Suprapubic skin (tissue), 4 donors: ENCODE measurements at regions not wholly inside any gene's neighbourhood (a gene's known extent, or its start where the extent isn't known, plus 50 kb on each side); places are given as distances from the start of the nearest gene placed in this dataset.
"Not testable (repeated sequence)": the region's sequence is repeated elsewhere in the genome, so short reads cannot be mapped to it uniquely, and the experiment has no call there.

Experiments
- EP300 ChIP-seq: sonication (generic); formaldehyde crosslinking; IDR thresholded peaks from one replicate; pipeline ENCODE4 v1.6.1; 2017; ENCODE audit warnings: antibody characterized with exemption
- POLR2A ChIP-seq, 2 donors: fragments of 450-650 bp; IDR thresholded peaks; one replicate each; pipeline ENCODE4 v1.6.1; 2017; ENCODE audit warnings: antibody characterized with exemption in 2 of 2, mild to moderate bottlenecking in 2 of 2, moderate library complexity in 2 of 2
- POLR2AphosphoS5 ChIP-seq, 3 donors: sonication (generic); formaldehyde crosslinking; IDR thresholded peaks; one replicate each; pipeline ENCODE4 v1.6.1; 2017; ENCODE audit warnings: antibody characterized with exemption in 3 of 3
- TF ChIP-seq, protein P1 (sequence below), 2 donors: fragments of 200-600 bp in 1 of 2; fragments of 450-650 bp in 1 of 2; sonication (generic) in 1 of 2; IDR thresholded peaks; one replicate each; pipeline ENCODE4 v1.5.1; 2016 to 2019; ENCODE audit warnings: antibody characterized with exemption in 2 of 2, mild to moderate bottlenecking in 1 of 2, moderate library complexity in 1 of 2

GRCh38 chrX:73967461-73967860 lies 114.9 kb upstream of the XIST start:
- TF ChIP-seq, protein P1, sequence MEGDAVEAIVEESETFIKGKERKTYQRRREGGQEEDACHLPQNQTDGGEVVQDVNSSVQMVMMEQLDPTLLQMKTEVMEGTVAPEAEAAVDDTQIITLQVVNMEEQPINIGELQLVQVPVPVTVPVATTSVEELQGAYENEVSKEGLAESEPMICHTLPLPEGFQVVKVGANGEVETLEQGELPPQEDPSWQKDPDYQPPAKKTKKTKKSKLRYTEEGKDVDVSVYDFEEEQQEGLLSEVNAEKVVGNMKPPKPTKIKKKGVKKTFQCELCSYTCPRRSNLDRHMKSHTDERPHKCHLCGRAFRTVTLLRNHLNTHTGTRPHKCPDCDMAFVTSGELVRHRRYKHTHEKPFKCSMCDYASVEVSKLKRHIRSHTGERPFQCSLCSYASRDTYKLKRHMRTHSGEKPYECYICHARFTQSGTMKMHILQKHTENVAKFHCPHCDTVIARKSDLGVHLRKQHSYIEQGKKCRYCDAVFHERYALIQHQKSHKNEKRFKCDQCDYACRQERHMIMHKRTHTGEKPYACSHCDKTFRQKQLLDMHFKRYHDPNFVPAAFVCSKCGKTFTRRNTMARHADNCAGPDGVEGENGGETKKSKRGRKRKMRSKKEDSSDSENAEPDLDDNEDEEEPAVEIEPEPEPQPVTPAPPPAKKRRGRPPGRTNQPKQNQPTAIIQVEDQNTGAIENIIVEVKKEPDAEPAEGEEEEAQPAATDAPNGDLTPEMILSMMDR (IDR thresholded peaks at IDR 0.05): not testable (repeated sequence)
- not testable (repeated sequence) for TF ChIP-seq POLR2AphosphoS5 (IDR thresholded peaks at IDR 0.05); EP300; POLR2A (IDR thresholded peaks at IDR 0.05)
